DND-41 (cell line): ENCODE measurements at regions not wholly inside any gene's neighbourhood (a gene's known extent, or its start where the extent isn't known, plus 50 kb on each side); places are given as distances from the start of the nearest gene placed in this dataset.

ENCODE experiments used
- ATAC-seq: fragments of 200-7000 bp; cut with Tn5 transposase; 3 replicates; pipeline ENCODE4 v1.9.1; 2021; ENCODE audit warnings: low read depth; ENCODE audit not compliant: insufficient read depth
- DNase-seq: peaks from one replicate; pipeline ENCODE4 v3.0.0-alpha.2; 2020
- H2AFZ ChIP-seq: 2 replicates; pipeline ENCODE4 v1.6.0; 2012; ENCODE audit warnings: low read depth, low read length
- H3K27ac ChIP-seq: 2 replicates; pipeline ENCODE4 v1.5.1; 2012; ENCODE audit warnings: low read length, inconsistent platforms
- H3K27me3 ChIP-seq: fragments of 200-600 bp; sonication (generic); 2 replicates; pipeline ENCODE4 v1.6.0; 2012; ENCODE audit warnings: low read length, mild to moderate bottlenecking, inconsistent platforms; ENCODE audit not compliant: insufficient read depth, poor library complexity
- H3K36me3 ChIP-seq: 2 replicates; pipeline ENCODE4 v1.5.1; 2012; ENCODE audit warnings: low read length, inconsistent platforms; ENCODE audit not compliant: insufficient read depth
- H3K4me1 ChIP-seq: 2 replicates; pipeline ENCODE4 v1.5.1; 2012; ENCODE audit warnings: mild to moderate bottlenecking, low read length; ENCODE audit not compliant: insufficient read depth
- H3K4me2 ChIP-seq: 2 replicates; pipeline ENCODE4 v1.6.0; 2012; ENCODE audit warnings: mild to moderate bottlenecking, moderate library complexity, low read length, inconsistent platforms; ENCODE audit not compliant: insufficient read depth
- H3K4me3 ChIP-seq, 2 experiments: fragments of 200-600 bp in 1 of 2; shearing (Covaris generic) in 1 of 2; 2 replicates each; pipeline ENCODE4 v1.5.1; 2012 to 2016; ENCODE audit warnings: inconsistent platforms in 2 of 2, low read length in 2 of 2, mild to moderate bottlenecking in 2 of 2, low read depth in 1 of 2, moderate library complexity in 1 of 2
- H3K79me2 ChIP-seq: 2 replicates; pipeline ENCODE4 v1.6.0; 2012; ENCODE audit warnings: low read length, inconsistent platforms; ENCODE audit not compliant: insufficient read depth
- H3K9ac ChIP-seq: 2 replicates; pipeline ENCODE4 v1.6.0; 2012; ENCODE audit warnings: low read depth, mild to moderate bottlenecking, inconsistent platforms, low read length, moderate library complexity
- H3K9me3 ChIP-seq: 2 replicates; pipeline ENCODE4 v1.5.1; 2012; ENCODE audit warnings: low read length, moderate library complexity, mild to moderate bottlenecking, inconsistent platforms; ENCODE audit not compliant: insufficient read depth, severe bottlenecking
- H4K20me1 ChIP-seq: 2 replicates; pipeline ENCODE4 v1.6.0; 2012; ENCODE audit warnings: low read length; ENCODE audit not compliant: insufficient read depth
- EZH2 ChIP-seq: IDR thresholded peaks from 3 replicates; pipeline ENCODE4 v1.6.1; 2012; ENCODE audit warnings: borderline replicate concordance, low read depth, mild to moderate bottlenecking, moderate library complexity, low read length, inconsistent platforms; ENCODE audit not compliant: severe bottlenecking
- TF ChIP-seq, protein P1 (sequence below): IDR thresholded peaks from 2 replicates; pipeline ENCODE4 v1.5.1; 2012; ENCODE audit warnings: borderline replicate concordance, low read length, moderate library complexity, mild to moderate bottlenecking; ENCODE audit not compliant: poor library complexity, severe bottlenecking; ENCODE audit errors: extremely low read depth

GRCh38 chr17:72526769-72527168 lies 405.9 kb downstream of the SOX9 start:
- ATAC-seq (no peak), DNase-seq (no peak)
- no peaks in the 10 kb centered on the region for H3K36me3 ChIP-seq
- no peak for TF ChIP-seq EZH2
- H4K20me1 ChIP-seq: no peaks in the 10 kb centered on the region
- no peak overlapping the region for H3K4me3 ChIP-seq
- H2AFZ ChIP-seq: no peak overlapping the region
- H3K79me2 ChIP-seq: no peaks in the 10 kb centered on the region
- H3K4me1 ChIP-seq: no peaks in the 10 kb centered on the region
- no peak overlapping the region for H3K27ac ChIP-seq
- H3K9ac ChIP-seq: no peak overlapping the region
- peaks cover 5% of the 10 kb centered on the region for H3K27me3 ChIP-seq
- no peak overlapping the region for H3K4me2 ChIP-seq
- H3K9me3 ChIP-seq: no peaks in the 10 kb centered on the region

DNA sequence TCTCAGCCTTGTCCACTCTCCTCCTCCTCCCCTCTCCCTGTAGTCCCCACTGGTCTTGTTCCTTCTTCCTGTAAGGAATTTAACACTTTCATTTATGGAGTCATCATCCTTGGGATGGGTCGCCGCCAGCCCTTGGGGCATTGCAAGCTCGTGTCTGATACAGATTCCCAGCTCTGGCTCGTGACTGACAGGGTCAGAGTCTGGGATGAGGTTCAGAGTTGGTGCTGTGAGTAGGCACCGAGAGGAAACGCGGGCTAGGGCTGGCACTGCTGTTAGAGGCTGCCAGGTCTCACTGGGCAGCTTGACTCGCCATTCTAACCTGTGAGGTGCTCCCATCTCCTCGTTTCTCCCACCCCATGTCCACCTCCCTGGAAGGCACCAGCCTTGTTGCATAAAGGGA lies 407.0 kb downstream of the SOX9 start:
- Histone ChIP-seq H3K4me3 (no peak overlapping the region), H3K4me1 (no peaks in the 10 kb centered on the region), H3K27me3 (peaks cover 5% of the 10 kb centered on the region), H4K20me1 (no peaks in the 10 kb centered on the region), H3K27ac (no peak overlapping the region), H3K79me2 (no peaks in the 10 kb centered on the region), H3K9me3 (no peaks in the 10 kb centered on the region), H3K9ac (no peak overlapping the region), H2AFZ (no peak overlapping the region), H3K4me2 (no peak overlapping the region), H3K36me3 (no peaks in the 10 kb centered on the region)
- DNase-seq: no peak
- TF ChIP-seq, protein P1, sequence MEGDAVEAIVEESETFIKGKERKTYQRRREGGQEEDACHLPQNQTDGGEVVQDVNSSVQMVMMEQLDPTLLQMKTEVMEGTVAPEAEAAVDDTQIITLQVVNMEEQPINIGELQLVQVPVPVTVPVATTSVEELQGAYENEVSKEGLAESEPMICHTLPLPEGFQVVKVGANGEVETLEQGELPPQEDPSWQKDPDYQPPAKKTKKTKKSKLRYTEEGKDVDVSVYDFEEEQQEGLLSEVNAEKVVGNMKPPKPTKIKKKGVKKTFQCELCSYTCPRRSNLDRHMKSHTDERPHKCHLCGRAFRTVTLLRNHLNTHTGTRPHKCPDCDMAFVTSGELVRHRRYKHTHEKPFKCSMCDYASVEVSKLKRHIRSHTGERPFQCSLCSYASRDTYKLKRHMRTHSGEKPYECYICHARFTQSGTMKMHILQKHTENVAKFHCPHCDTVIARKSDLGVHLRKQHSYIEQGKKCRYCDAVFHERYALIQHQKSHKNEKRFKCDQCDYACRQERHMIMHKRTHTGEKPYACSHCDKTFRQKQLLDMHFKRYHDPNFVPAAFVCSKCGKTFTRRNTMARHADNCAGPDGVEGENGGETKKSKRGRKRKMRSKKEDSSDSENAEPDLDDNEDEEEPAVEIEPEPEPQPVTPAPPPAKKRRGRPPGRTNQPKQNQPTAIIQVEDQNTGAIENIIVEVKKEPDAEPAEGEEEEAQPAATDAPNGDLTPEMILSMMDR: no peak
- TF ChIP-seq EZH2: no peak
- ATAC-seq: no peak

DNA sequence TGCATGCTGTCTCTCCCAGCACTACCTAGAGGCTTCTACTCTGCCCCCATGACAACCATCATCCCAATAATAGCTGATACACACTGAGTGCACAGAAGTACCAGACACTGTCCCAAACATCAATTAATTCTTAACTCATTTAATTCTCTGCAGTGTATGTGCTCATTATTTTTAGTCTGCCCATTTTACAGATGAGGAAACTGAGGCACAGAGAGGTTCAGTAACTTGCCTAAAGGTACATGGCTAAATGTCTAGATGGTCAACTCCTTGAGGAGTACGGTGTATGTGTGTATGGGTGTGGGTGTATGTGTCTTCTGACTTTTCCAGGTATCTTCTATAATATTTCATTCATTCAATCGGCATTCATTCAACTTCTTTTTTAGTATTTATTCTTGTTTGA lies 407.9 kb downstream of the SOX9 start:
- no peaks in the 10 kb centered on the region for H4K20me1 ChIP-seq
- H3K27ac ChIP-seq: no peak overlapping the region
- no peaks in the 10 kb centered on the region for H3K79me2 ChIP-seq
- no peak overlapping the region for H3K4me3 ChIP-seq
- no peak overlapping the region for H3K9ac ChIP-seq
- no peak overlapping the region for H2AFZ ChIP-seq
- ATAC-seq (no peak), DNase-seq (no peak)
- no peak overlapping the region for H3K4me2 ChIP-seq
- no peaks in the 10 kb centered on the region for H3K4me1 ChIP-seq
- H3K36me3 ChIP-seq: no peaks in the 10 kb centered on the region
- no peak for TF ChIP-seq EZH2
- TF ChIP-seq, protein P1: no peak
- H3K27me3 ChIP-seq: peaks cover 5% of the 10 kb centered on the region
- H3K9me3 ChIP-seq: no peaks in the 10 kb centered on the region

DNA sequence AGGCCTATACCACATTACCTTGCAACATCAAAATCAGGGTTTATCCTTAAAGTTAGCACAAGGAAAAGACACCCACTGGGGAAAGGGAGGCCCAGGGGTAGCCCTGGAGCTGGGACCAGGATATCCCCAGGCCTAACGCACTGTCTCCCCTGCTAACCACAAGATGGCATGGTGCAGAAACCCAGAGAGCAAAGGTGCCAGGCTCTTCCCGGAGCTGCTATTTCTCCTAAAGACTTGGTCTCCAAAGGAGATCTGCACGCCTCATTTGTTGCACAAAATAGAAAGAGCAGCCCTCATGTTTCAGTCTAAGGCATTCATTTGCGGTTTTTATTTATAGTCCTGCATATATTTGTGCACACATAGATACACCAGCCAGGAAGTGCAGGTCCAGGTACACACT lies 408.6 kb downstream of the SOX9 start:
- H3K9ac ChIP-seq: no peak overlapping the region
- H3K36me3 ChIP-seq: no peaks in the 10 kb centered on the region
- no peak overlapping the region for H3K4me3 ChIP-seq
- H4K20me1 ChIP-seq: no peaks in the 10 kb centered on the region
- no peak for TF ChIP-seq EZH2
- TF ChIP-seq, protein P1: no peak
- H3K27ac ChIP-seq: no peak overlapping the region
- no peaks in the 10 kb centered on the region for H3K9me3 ChIP-seq
- no peak overlapping the region for H2AFZ ChIP-seq
- ATAC-seq (no peak), DNase-seq (no peak)
- no peaks in the 10 kb centered on the region for H3K4me1 ChIP-seq
- peaks cover 5% of the 10 kb centered on the region for H3K27me3 ChIP-seq
- H3K4me2 ChIP-seq: no peak overlapping the region
- no peaks in the 10 kb centered on the region for H3K79me2 ChIP-seq
